ENCODE measurements at regions not wholly inside any gene's neighbourhood (a gene's known extent, or its start where the extent isn't known, plus 50 kb on each side); places are given as distances from the start of the nearest gene placed in this dataset.

DNA sequence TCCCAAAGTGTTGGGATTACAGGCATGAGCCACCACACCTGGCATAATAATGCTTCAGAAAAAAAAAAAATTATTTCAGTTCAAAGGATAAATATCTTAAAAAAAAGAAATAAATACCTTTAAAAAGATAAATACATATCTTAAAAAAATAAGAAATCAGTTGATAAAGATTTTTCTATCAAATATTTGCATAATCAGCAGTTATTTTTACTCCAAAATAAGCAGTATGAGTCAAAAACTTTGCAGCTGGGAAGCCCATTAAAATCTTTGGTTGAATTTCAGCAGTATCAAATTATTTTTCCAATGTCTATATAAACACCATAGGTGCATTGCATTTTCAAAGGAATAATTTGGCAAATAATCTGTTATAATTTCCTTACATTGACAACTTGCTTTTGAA lies 202.5 kb downstream of the KBTBD8 start:
- H3K9me2 ChIP-seq (ENCODE audit: insufficient read depth, low read length) = no peaks in the 10 kb centered on the region
- H3K36me3 ChIP-seq (ENCODE audit: insufficient read depth, low read length) = no peaks in the 10 kb centered on the region
- no peaks in the 10 kb centered on the region for H3K27me3 ChIP-seq (ENCODE audit: insufficient read depth, low read depth, low read length)
- H4K20me1 ChIP-seq (ENCODE audit: insufficient read depth) = no peaks in the 10 kb centered on the region
- no peaks in the 10 kb centered on the region for H3F3A ChIP-seq (ENCODE audit: insufficient read depth, low read length, poor library complexity, severe bottlenecking)
- no peak overlapping the region for H3K4me3 ChIP-seq (ENCODE audit: low read length)
- no peak overlapping the region for H3K9ac ChIP-seq (ENCODE audit: low read length)
- TF ChIP-seq EP300 (conservative IDR thresholded peaks at IDR 0.05; ENCODE audit: poor library complexity, severe bottlenecking) = no peak
- TF ChIP-seq EZH2 (IDR thresholded peaks at IDR 0.05; ENCODE audit: borderline replicate concordance, insufficient read depth, low read length, poor library complexity, severe bottlenecking) = no peak
- no peak for TF ChIP-seq POLR2AphosphoS5 (IDR thresholded peaks at IDR 0.05)
- no peak for TF ChIP-seq REST (IDR thresholded peaks at IDR 0.05; ENCODE audit: borderline replicate concordance)
- TF ChIP-seq RAD21 (conservative IDR thresholded peaks at IDR 0.05) = no peak
- no peak for TF ChIP-seq MXI1 (conservative IDR thresholded peaks at IDR 0.05; ENCODE audit: poor library complexity, severe bottlenecking)
- no peak for TF ChIP-seq SMC3 (conservative IDR thresholded peaks at IDR 0.05; ENCODE audit: poor library complexity)
- no peak for TF ChIP-seq TAF1 (IDR thresholded peaks at IDR 0.05; ENCODE audit: low read depth)
- TF ChIP-seq, protein P1, sequence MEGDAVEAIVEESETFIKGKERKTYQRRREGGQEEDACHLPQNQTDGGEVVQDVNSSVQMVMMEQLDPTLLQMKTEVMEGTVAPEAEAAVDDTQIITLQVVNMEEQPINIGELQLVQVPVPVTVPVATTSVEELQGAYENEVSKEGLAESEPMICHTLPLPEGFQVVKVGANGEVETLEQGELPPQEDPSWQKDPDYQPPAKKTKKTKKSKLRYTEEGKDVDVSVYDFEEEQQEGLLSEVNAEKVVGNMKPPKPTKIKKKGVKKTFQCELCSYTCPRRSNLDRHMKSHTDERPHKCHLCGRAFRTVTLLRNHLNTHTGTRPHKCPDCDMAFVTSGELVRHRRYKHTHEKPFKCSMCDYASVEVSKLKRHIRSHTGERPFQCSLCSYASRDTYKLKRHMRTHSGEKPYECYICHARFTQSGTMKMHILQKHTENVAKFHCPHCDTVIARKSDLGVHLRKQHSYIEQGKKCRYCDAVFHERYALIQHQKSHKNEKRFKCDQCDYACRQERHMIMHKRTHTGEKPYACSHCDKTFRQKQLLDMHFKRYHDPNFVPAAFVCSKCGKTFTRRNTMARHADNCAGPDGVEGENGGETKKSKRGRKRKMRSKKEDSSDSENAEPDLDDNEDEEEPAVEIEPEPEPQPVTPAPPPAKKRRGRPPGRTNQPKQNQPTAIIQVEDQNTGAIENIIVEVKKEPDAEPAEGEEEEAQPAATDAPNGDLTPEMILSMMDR (IDR thresholded peaks at IDR 0.05; ENCODE audit: poor library complexity, severe bottlenecking) = no peak
- H3K4me2 ChIP-seq (ENCODE audit: low read length) = no peak overlapping the region
- H2AFZ ChIP-seq (ENCODE audit: low read depth, low read length) = no peak overlapping the region
- H3K79me2 ChIP-seq (replicated peaks; ENCODE audit: insufficient read depth, low read length) = no peaks in the 10 kb centered on the region
- no peaks in the 10 kb centered on the region for H3K9me3 ChIP-seq (ENCODE audit: low read length)
- H3K27ac ChIP-seq (ENCODE audit: low read length) = no peak overlapping the region

GRCh38 chr3:67201026-67201425 lies 202.9 kb downstream of the KBTBD8 start:
- Histone ChIP-seq H3K9me3 (ENCODE audit: low read length) (no peaks in the 10 kb centered on the region), H3K4me2 (ENCODE audit: low read length) (no peak overlapping the region), H3F3A (ENCODE audit: insufficient read depth, low read length, poor library complexity, severe bottlenecking) (no peaks in the 10 kb centered on the region), H3K9ac (ENCODE audit: low read length) (no peak overlapping the region), H3K36me3 (ENCODE audit: insufficient read depth, low read length) (no peaks in the 10 kb centered on the region), H3K4me3 (ENCODE audit: low read length) (no peak overlapping the region), H3K27me3 (ENCODE audit: insufficient read depth, low read depth, low read length) (no peaks in the 10 kb centered on the region), H3K79me2 (replicated peaks; ENCODE audit: insufficient read depth, low read length) (no peaks in the 10 kb centered on the region), H3K27ac (ENCODE audit: low read length) (no peak overlapping the region), H4K20me1 (ENCODE audit: insufficient read depth) (no peaks in the 10 kb centered on the region), H3K9me2 (ENCODE audit: insufficient read depth, low read length) (no peaks in the 10 kb centered on the region), H2AFZ (ENCODE audit: low read depth, low read length) (no peak overlapping the region)
- TF ChIP-seq RAD21 (conservative IDR thresholded peaks at IDR 0.05) (no peak), REST (IDR thresholded peaks at IDR 0.05; ENCODE audit: borderline replicate concordance) (no peak), EZH2 (IDR thresholded peaks at IDR 0.05; ENCODE audit: borderline replicate concordance, insufficient read depth, low read length, poor library complexity, severe bottlenecking) (no peak), SMC3 (conservative IDR thresholded peaks at IDR 0.05; ENCODE audit: poor library complexity) (no peak), EP300 (conservative IDR thresholded peaks at IDR 0.05; ENCODE audit: poor library complexity, severe bottlenecking) (no peak), POLR2AphosphoS5 (IDR thresholded peaks at IDR 0.05) (no peak), TAF1 (IDR thresholded peaks at IDR 0.05; ENCODE audit: low read depth) (no peak), MXI1 (conservative IDR thresholded peaks at IDR 0.05; ENCODE audit: poor library complexity, severe bottlenecking) (no peak)
- TF ChIP-seq, protein P1 (IDR thresholded peaks at IDR 0.05; ENCODE audit: poor library complexity, severe bottlenecking) = no peak

All from neural cell (in vitro differentiated cells).